ENCODE measurements at regions not wholly inside any gene's neighbourhood (a gene's known extent, or its start where the extent isn't known, plus 50 kb on each side); places are given as distances from the start of the nearest gene placed in this dataset.

- TF ChIP-seq CTCF (optimal IDR thresholded peaks at IDR 0.05 in 1 of 3, IDR thresholded peaks at IDR 0.05 in 1 of 3, conservative IDR thresholded peaks at IDR 0.05 in 1 of 3; ENCODE audit: extremely low read depth in 1 of 3, insufficient read depth in 2 of 3, low read length in 3 of 3), result no peak
- no peak for TF ChIP-seq EZH2 (IDR thresholded peaks at IDR 0.05; ENCODE audit: low read length)
Observed at GRCh38 chr3:77945320-77945719, 905.4 kb downstream of the ROBO2 start.

Measured in keratinocyte (primary cell).